IMR-90 (cell line): ENCODE measurements at regions not wholly inside any gene's neighbourhood (a gene's known extent, or its start where the extent isn't known, plus 50 kb on each side); places are given as distances from the start of the nearest gene placed in this dataset.
"Not testable (repeated sequence)": the region's sequence is repeated elsewhere in the genome, so short reads cannot be mapped to it uniquely, and the experiment has no call there.

Source experiments
- ATAC-seq: fragments of 200-7000 bp; cut with Tn5 transposase; 2 replicates; pipeline ENCODE4 v1.9.1; 2020; ENCODE audit warnings: low read depth, mild to moderate bottlenecking, moderate library complexity
- BruUV-seq: library from RNA; stranded (reverse); fragments of 400-500 nt; replicated peaks from 2 replicates; lab custom pipeline; 2021; lab: Mats Ljungman, UMichigan
- CTCF ChIA-PET: fragments of 300-600 bp; formaldehyde crosslinking; extraction: SDS; loops from one replicate; lab custom pipeline; 2021; ENCODE audit warnings: antibody characterized with exemption; lab: Yijun Ruan, JAX
- POLR2A ChIA-PET: fragments of 300-600 bp; sonication (Branson Sonifier 250); formaldehyde crosslinking; loops from one replicate; lab custom pipeline; 2022; ENCODE audit warnings: antibody characterized with exemption; ENCODE audit not compliant: unreplicated experiment; lab: Charles Lee
- DNase-seq: peaks from one replicate; pipeline ENCODE4 v3.0.0; 2013
- H2AFZ ChIP-seq: replicated peaks from 2 replicates; pipeline ENCODE3; 2013; ENCODE audit warnings: low read length, mild to moderate bottlenecking; ENCODE audit not compliant: poor library complexity
- H2AK5ac ChIP-seq: 2 replicates; pipeline ENCODE4 v1.6.1; 2013; ENCODE audit warnings: low read depth, low read length, inconsistent platforms
- H2AK9ac ChIP-seq: replicated peaks from 2 replicates; pipeline ENCODE3; 2013; ENCODE audit warnings: mild to moderate bottlenecking, low read depth, low read length, moderate library complexity; ENCODE audit not compliant: poor library complexity
- H2BK120ac ChIP-seq: 2 replicates; pipeline ENCODE4 v1.6.1; 2013; ENCODE audit warnings: low read depth, low read length, inconsistent platforms
- H2BK15ac ChIP-seq: 3 replicates; pipeline ENCODE4 v1.6.1; 2013; ENCODE audit warnings: low read depth, low read length, inconsistent platforms
- H2BK20ac ChIP-seq: 2 replicates; pipeline ENCODE4 v1.6.1; 2013; ENCODE audit warnings: low read depth, mild to moderate bottlenecking, inconsistent platforms, low read length, moderate library complexity
- H2BK5ac ChIP-seq: 2 replicates; pipeline ENCODE4 v1.6.1; 2013; ENCODE audit warnings: mild to moderate bottlenecking, low read depth, low read length, inconsistent platforms; ENCODE audit not compliant: poor library complexity, severe bottlenecking
- H3K14ac ChIP-seq: replicated peaks from 2 replicates; pipeline ENCODE4 v1.6.1; 2013; ENCODE audit warnings: low read depth, low read length, inconsistent platforms
- H3K18ac ChIP-seq: 2 replicates; pipeline ENCODE4 v1.6.1; 2013; ENCODE audit warnings: low read depth, low read length, control low read depth
- H3K23ac ChIP-seq: 2 replicates; pipeline ENCODE4 v1.6.1; 2013; ENCODE audit warnings: low read depth, low read length, inconsistent platforms
- H3K27ac ChIP-seq: 2 replicates; pipeline ENCODE4 v1.5.1; 2013; ENCODE audit warnings: mild to moderate bottlenecking, control low read depth, low read length; ENCODE audit not compliant: insufficient read depth
- H3K27me3 ChIP-seq: 2 replicates; pipeline ENCODE4 v1.6.1; 2013; ENCODE audit warnings: low read length; ENCODE audit not compliant: control insufficient read depth, insufficient read depth
- H3K36me3 ChIP-seq: 2 replicates; pipeline ENCODE4 v1.6.1; 2013; ENCODE audit warnings: low read length, mixed read lengths; ENCODE audit not compliant: control insufficient read depth, insufficient read depth
- H3K4ac ChIP-seq: 2 replicates; pipeline ENCODE4 v1.6.1; 2013; ENCODE audit warnings: low read depth, low read length, inconsistent platforms
- H3K4me1 ChIP-seq: 2 replicates; pipeline ENCODE4 v1.6.1; 2013; ENCODE audit warnings: low read length, mixed read lengths; ENCODE audit not compliant: control insufficient read depth, insufficient read depth
- H3K4me2 ChIP-seq: 2 replicates; pipeline ENCODE4 v1.6.1; 2013; ENCODE audit warnings: low read depth, mild to moderate bottlenecking, control low read depth, low read length, moderate library complexity
- H3K4me3 ChIP-seq: 2 replicates; pipeline ENCODE4 v1.5.1; 2013; ENCODE audit warnings: low read depth, mild to moderate bottlenecking, control low read depth, low read length, moderate library complexity; ENCODE audit not compliant: insufficient read depth
- H3K56ac ChIP-seq: 2 replicates; pipeline ENCODE4 v1.6.1; 2013; ENCODE audit warnings: low read length, inconsistent platforms; ENCODE audit not compliant: insufficient read depth; ENCODE audit errors: extremely low read depth
- H3K79me1 ChIP-seq, 2 experiments: 2 replicates each; pipeline ENCODE4 v1.6.1; 2013; ENCODE audit warnings: low read length in 2 of 2, inconsistent platforms in 1 of 2, low read depth in 1 of 2
- H3K9ac ChIP-seq: 2 replicates; pipeline ENCODE4 v1.6.1; 2013; ENCODE audit warnings: low read depth, low read length, control low read depth
- H3K9me1 ChIP-seq: 2 replicates; pipeline ENCODE4 v1.6.1; 2013; ENCODE audit warnings: low read length, inconsistent platforms; ENCODE audit not compliant: insufficient read depth
- H3K9me3 ChIP-seq: 2 replicates; pipeline ENCODE4 v1.6.1; 2013; ENCODE audit warnings: low read length; ENCODE audit not compliant: control insufficient read depth, insufficient read depth
- H4K20me1 ChIP-seq: 2 replicates; pipeline ENCODE4 v1.6.1; 2013; ENCODE audit warnings: low read length, inconsistent platforms; ENCODE audit not compliant: insufficient read depth
- H4K5ac ChIP-seq: 2 replicates; pipeline ENCODE4 v1.6.1; 2013; ENCODE audit warnings: mild to moderate bottlenecking, low read depth, low read length, control low read depth
- H4K8ac ChIP-seq, 2 experiments: 2 replicates each; pipeline ENCODE4 v1.6.1; 2013; ENCODE audit warnings: low read depth in 2 of 2, low read length in 2 of 2, control low read depth in 1 of 2, inconsistent platforms in 1 of 2
- H4K91ac ChIP-seq: 2 replicates; pipeline ENCODE4 v1.6.1; 2013; ENCODE audit warnings: low read depth, low read length, inconsistent platforms; ENCODE audit not compliant: insufficient read depth
- FOS ChIP-seq: fragments of 150-350 bp; IDR thresholded peaks from 2 replicates; pipeline ENCODE4 v1.6.1; 2016; ENCODE audit warnings: low read depth, low read length
- RFX5 ChIP-seq: IDR thresholded peaks from 2 replicates; pipeline ENCODE4 v1.8.0; 2012; ENCODE audit warnings: low read depth, mild to moderate bottlenecking, low read length, moderate library complexity
- WGBS, 2 experiments: methylation state at CpG; one replicate each; pipeline versions ENCODE4 v1.1.5 to v1.1.7; 2013; ENCODE audit warnings: missing lambda C conversion rate in 2 of 2; ENCODE audit not compliant: insufficient read length in 1 of 2; ENCODE audit errors: extremely low coverage in 2 of 2; 5-methylcytosine and 5-hydroxymethylcytosine counted together
- dilution Hi-C: fragments of 300-500 bp; cut with HindIII; formaldehyde crosslinking; loops from one replicate; pipeline ENCODE4 v1.14.3; 2018; ENCODE audit warnings: low sequenced_read_pairs; ENCODE audit not compliant: unreplicated experiment
- in situ Hi-C: fragments of 300-500 bp; cut with MboI; formaldehyde crosslinking; loops from 3 replicates; pipeline ENCODE4 v1.14.3; 2019; ENCODE audit warnings: low sequenced_read_pairs, inconsistent platforms, mixed read lengths
- intact Hi-C: fragments of 100-400 bp; cut with micrococcal nuclease; formaldehyde crosslinking; loops from 2 replicates; pipeline ENCODE4 v1.10.0; 2022

GRCh38 chr1:37197411-37197810 is 163.1 kb upstream of the GRIK3 start:
- Histone ChIP-seq H3K9me3 (no peaks in the 10 kb centered on the region), H4K5ac (no peak overlapping the region), H4K8ac (no peak overlapping the region), H3K27me3 (no peaks in the 10 kb centered on the region), H2AK9ac (no peak overlapping the region), H3K56ac (no peak overlapping the region), H3K4me1 (no peaks in the 10 kb centered on the region), H2BK20ac (no peak overlapping the region), H3K23ac (no peak overlapping the region), H3K4me3 (no peak overlapping the region), H3K4ac (no peak overlapping the region), H2BK15ac (no peak overlapping the region), H2AFZ (no peak overlapping the region), H3K14ac (no peak overlapping the region), H2BK120ac (no peak overlapping the region), H4K20me1 (no peaks in the 10 kb centered on the region), H3K27ac (no peak overlapping the region), H3K18ac (no peak overlapping the region), H3K4me2 (no peak overlapping the region), H3K9ac (no peak overlapping the region), H2AK5ac (no peak overlapping the region), H4K91ac (no peak overlapping the region), H3K79me1 (no peaks in the 10 kb centered on the region), H2BK5ac (no peak overlapping the region), H3K9me1 (no peaks in the 10 kb centered on the region), H3K36me3 (no peaks in the 10 kb centered on the region)
- no peak for ATAC-seq
- CTCF ChIA-PET, result no interaction called here
- POLR2A ChIA-PET, result no interaction called here
- intact Hi-C loops, result no loop called here
- in situ Hi-C loops, result no loop called here
- no peak for TF ChIP-seq FOS
- TF ChIP-seq RFX5, result no peak
- dilution Hi-C loops, result no loop called here
- WGBS, 2 experiments, result 20% methylated on average over 1 of the region's 3 CpGs; no CpG with 5 or more reads in 1 of the 2 experiments
- DNase-seq, result no peak
- BruUV-seq, result no TSS peak

- H4K5ac ChIP-seq, H2BK120ac ChIP-seq, H3K4me2 ChIP-seq, dilution Hi-C loops, H3K4me3 ChIP-seq, H2AFZ ChIP-seq, H3K79me1 ChIP-seq, H3K9me3 ChIP-seq, H3K36me3 ChIP-seq, H3K27ac ChIP-seq, H4K20me1 ChIP-seq, H3K9me1 ChIP-seq, H2BK20ac ChIP-seq, H2AK5ac ChIP-seq, in situ Hi-C loops, intact Hi-C loops, H3K4ac ChIP-seq, H3K9ac ChIP-seq, H3K4me1 ChIP-seq, BruUV-seq, H2BK15ac ChIP-seq, H4K91ac ChIP-seq, ATAC-seq, H3K23ac ChIP-seq, H3K18ac ChIP-seq, DNase-seq, POLR2A ChIA-PET, H2AK9ac ChIP-seq, H3K56ac ChIP-seq, CTCF ChIA-PET, H3K14ac ChIP-seq, H4K8ac ChIP-seq, H2BK5ac ChIP-seq, H3K27me3 ChIP-seq: not testable (repeated sequence)
- WGBS, 2 experiments, result no CpG with 5 or more reads among the region's 5 CpGs
Measured at GRCh38 chr1:37214305-37214704, 180.0 kb upstream of the GRIK3 start.
